GM23338 (cell line): ENCODE measurements at regions not wholly inside any gene's neighbourhood (a gene's known extent, or its start where the extent isn't known, plus 50 kb on each side); places are given as distances from the start of the nearest gene placed in this dataset.

Experiments used
- CTCF ChIP-seq, 2 experiments: fragments of 200-600 bp in 1 of 2; sonication (generic) in 1 of 2; conservative IDR thresholded peaks; 2 replicates each; pipeline versions ENCODE4 v1.5.1 to v1.6.1; 2016 to 2017; ENCODE audit warnings: antibody characterized with exemption in 2 of 2, low read depth in 2 of 2, mild to moderate bottlenecking in 2 of 2, moderate library complexity in 1 of 2
- EZH2phosphoT487 ChIP-seq: fragments of 200-600 bp; sonication (generic); IDR thresholded peaks from one replicate; pipeline ENCODE4 v1.8.1; 2018; ENCODE audit warnings: antibody characterized with exemption; ENCODE audit not compliant: unreplicated experiment
- POLR2AphosphoS5 ChIP-seq: IDR thresholded peaks from 2 replicates; pipeline ENCODE4 v1.6.1; 2016; ENCODE audit warnings: antibody characterized with exemption, low read depth

GRCh38 chr20:60269573-60270162 is 311.4 kb downstream of the CDH26 start:
- TF ChIP-seq CTCF (conservative IDR thresholded peaks at IDR 0.05; ENCODE audit: low read depth in 2 of 2) (no peak), EZH2phosphoT487 (no peak), POLR2AphosphoS5 (no peak)
